Stimulated activated CD4-positive, alpha-beta T cell treated with anti-CD3 and anti-CD28 coated beads, Interleukin-12 subunit alpha, Interleukin-12 subunit beta, amount 100 ng/mL, for 48 hours (primary cell): ENCODE measurements at regions not wholly inside any gene's neighbourhood (a gene's known extent, or its start where the extent isn't known, plus 50 kb on each side); places are given as distances from the start of the nearest gene placed in this dataset.

Experiments used
- DNase-seq, 3 donors: peaks; one replicate each; pipeline ENCODE4 v3.0.0-alpha.2; 2020; ENCODE audit warnings: low read depth in 2 of 3, low spot score in 1 of 3

DNA sequence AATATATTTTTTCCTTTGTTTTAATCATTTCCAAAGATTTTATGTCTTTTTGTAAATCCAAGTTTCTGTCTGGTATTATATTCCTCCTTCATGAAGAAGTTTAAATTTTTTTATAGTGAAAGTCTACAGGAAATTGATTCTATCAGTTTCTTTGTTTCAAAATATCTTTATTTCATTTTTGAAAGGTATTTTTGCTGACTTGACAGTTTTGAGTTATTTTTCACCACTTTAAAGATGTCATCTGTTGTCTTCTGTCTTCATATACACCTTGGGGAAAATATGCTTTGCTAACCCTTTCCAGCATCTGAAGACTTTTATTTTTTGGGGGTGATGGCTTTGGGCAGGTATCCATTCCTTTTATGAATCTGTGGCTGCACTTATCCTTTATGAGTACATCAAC is 164.4 kb upstream of the EPHA5 start:
- DNase-seq: no peak

DNA sequence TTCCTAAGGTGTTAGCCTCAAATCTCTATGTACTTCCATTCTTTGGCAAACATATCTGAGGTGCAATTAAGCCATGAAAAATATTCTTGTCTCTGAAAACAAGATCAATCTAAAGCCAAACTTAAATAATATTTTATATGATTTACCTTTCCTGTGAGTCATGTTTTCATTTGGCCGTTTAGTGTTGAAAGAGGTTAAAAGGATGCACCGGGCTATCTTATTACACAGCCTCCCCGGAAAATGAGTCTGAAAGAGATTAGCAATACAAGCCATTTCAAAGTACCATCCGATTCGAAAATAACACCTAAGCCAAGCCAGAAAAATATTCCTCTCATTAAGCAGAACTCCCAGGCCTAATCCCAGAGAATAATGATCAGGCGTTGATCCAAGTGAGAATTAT is 161.5 kb upstream of the EPHA5 start:
- no peak for DNase-seq

DNA sequence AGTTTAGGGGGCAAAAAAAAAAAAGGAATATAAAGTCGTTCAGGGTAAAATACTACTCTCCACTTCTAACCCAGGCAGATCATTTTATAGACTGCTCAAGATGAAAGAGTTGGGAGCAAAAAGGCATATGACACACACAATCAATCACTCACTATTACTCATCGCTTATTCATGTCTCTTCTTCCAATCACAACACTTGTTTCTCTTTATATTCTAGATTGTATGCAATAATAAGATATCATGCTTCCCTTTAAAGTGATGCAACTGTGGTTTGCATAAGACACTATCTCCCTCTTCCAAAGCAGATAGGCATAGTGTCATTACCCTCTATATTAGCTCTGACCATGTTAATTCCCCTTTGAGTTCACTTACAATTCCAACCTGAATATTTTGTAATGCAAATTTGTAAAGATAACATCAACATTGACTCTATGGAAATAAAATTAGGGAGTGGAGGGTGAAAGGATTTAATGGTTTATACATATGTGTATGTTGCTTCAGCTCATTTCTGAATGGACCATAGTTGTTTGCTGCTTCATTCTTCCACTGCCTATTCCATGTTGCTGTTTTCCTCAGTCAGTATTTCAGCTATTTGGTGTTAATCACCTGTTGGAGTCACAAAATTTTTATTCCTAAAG is 154.9 kb upstream of the EPHA5 start:
- no peak for DNase-seq

DNA sequence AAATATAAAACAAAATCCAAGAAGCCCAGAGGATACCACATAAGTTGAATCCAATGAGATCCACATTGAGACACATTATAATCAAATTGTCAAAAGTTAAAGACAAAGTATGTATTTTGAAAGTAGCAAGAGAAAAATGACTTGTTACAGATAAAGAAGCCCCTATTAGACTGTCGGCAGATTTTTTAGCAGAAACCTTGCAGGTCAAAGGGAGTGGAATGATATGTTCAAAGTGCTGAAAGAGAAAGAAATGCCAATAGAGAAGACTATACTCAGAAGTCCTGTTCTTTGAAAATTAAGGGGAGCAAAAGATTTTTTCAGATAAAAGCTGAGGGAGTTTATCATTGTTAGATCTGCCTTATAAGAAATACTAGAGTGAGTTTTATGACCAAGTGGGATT is 148.9 kb upstream of the EPHA5 start:
- DNase-seq: no peak

DNA sequence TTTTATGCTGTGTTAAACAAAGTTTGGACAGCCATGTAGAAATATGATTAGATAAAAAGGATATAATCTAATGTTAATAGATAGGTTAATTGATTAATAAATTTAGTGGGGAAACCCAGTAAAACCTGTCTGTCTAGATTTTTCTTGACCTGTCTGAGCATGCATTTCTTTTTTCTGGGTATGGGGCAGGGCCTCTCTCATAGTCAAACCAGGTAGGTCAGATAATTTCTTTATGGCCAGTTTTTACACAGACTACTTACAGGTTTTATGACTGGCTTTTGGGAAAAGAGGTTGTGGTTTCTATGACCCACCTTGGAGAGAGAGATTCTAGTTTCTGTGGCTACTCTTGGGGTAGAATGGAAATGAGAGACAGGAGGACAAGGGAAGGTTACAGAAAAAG is 135.6 kb upstream of the EPHA5 start:
- DNase-seq: no peak

DNA sequence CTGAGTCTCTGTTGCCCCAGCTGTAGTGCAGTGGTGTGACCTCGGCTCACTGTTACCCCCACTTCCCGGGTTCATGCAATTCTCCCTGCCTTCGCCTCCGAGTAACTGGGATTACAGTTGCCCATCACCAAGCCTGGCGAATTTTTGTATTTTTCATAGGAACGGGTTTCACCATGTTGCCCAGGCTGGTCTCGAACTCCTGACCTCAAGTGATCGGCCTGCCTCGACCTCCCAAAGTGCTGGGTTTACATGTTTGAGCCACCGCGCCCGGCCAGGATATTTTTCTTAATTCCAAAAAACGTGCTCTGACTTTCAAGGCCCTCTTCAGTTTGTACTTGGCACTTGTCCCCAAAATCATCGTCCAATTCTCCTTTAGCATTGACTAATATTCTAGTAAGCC is 129.2 kb upstream of the EPHA5 start:
- DNase-seq: no peak

DNA sequence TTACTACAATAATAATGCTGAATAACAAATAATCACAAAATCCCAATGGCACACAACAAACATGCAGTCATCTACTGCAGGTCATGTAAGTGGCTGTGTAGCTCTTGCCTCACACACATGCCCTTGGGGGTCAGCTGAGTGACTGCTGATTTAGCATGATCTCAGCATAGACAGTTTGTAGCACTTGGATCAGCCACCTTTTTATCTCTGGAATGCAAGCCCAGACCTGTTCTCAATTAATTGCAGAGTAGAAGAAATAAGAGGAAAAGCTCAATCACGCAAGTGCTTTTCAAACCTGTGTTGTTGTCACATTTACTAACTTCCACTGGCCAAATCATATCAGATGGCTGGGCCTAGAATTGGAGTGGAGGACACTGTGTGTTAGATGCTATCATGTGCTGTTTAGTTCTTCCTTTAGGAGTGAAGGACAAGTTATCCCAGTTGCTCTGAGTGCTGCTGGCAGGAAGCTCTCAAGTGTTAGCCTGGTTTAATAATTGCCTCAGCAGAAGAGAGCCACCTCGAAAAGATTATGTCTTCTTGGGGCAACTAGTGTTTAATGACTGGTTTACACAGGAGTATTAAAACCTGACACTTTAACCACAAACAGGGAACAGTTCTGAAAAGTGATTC is 128.3 kb upstream of the EPHA5 start:
- no peak for DNase-seq

DNA sequence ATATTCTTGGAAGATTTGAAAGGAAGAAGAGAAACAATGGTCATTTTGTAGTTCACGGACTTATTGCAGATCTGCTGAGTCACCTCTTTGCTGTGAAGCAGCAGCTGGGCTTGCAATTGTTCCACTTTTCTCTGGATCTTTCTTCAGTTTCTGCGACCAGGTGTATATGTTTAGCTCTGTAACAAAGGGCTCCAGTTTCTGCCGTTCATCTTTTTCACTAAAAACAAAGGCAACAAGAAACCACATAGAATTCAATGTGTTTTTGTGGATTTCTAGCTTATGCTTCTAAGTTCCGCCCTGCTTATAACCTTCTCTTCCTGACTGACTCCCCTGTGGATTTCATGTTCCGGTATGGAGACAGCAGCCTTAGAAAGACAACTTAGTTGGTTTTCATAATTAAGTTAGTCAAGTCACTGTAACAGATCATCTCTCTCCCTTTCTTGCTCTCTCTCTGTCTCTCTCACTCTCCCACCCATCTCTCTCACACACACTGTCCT is 121.6 kb upstream of the EPHA5 start:
- no peak for DNase-seq

DNA sequence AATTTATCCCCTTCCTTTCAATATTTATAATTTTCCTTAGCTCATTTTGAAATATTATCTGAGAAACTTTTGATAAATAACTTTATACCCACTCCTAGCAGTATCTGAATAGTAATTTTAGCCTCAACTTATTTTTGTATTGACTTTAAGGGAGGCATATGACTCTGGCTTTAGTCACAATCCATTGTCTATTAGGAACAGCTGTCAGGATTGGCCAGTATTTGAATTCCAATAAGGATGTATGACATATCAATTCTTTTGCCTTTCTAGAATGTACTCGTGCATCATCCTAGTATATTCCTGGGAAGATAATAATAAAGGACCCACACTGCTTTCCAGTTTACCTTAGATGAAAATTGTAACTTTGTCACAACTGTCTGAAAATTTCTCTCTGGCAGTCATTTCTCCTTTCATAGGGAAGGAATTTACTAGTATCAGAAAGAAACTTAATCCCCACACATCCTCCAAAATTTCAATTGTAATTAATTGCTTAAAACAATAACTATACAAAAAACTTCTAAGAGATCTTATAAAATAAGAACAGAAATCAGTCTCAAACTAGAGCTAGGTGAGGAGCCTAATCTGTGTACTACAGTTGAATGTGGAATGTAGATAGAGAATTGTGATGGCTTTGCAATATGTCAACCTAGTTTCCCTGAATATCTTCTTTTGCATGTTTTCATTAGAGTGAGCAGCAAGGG is 121.0 kb upstream of the EPHA5 start:
- DNase-seq: no peak

DNA sequence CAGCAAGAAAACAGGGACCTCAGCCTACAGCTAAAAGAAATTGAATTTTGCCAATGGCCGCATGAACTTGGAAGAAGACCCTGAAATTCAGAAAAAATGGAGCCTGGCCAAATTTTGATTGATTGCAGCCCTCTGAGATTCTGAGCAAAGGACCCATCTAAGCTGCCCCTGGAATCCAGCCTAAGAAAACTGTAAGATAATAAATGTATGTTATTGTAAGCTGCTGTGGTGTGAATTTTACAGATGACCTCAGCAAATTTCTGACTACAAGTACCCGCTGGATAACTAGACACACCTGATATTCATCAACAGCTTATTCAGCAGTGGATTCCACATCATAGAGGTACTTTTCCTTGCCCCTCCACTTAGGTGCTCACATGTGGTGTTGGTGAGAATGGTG is 119.5 kb upstream of the EPHA5 start:
- no peak for DNase-seq

DNA sequence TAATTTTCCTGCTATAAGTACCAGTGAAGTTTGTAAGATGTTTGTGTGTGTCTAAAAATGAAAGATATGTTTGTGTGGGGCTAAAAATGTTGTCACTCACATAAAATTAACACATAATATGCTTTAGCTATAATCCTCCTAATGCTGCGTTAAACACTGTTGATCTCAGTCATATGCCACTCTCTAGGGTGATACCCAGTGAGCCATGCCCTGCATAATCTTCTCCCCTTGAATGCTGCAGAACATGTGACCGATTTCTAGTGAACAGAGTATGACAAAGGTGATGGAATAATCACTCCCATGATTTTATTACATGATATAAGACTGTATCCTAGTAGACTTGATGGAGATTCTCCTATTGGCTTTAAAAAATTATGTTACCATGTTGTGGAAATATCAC is 119.1 kb upstream of the EPHA5 start:
- no peak for DNase-seq

DNA sequence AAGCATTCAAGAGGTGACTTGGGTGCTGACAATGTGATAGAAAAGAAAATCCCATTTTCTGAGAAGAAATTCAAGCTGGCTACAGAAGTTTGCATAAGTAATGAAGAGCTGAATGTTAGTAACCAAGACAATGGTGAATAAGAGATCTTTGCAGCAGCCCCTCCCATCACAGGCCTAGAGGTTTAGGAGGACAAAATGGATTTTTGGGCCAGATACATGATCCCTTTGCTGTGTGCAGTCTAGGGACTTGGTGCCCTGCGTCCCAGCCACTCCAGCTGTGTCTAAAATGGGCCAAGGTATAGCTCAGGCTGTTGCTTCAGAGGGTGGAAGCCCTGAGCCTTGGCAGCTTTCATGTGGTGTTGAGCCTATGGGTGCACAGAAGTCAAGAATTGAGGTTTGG is 107.0 kb upstream of the EPHA5 start:
- DNase-seq: no peak

DNA sequence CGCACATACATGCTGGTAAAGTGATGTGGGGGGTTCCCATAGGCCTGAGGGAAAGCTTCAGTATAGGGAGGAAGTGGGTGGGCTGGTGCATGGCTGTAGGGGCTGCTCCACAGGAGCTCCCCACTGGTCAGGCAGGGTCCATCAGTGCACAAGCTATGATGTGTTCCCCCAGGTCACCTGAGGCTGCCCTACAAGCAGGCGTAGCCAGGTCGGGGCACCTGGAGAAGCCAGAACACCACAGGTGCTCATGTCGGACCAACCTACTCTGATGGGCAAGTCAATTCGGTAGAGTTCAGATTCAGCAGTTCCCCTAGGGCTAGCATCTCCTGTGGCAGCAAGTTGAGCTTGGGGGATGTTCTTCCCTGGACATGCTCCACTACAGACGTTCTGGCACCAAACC is 103.3 kb upstream of the EPHA5 start:
- no peak for DNase-seq

DNA sequence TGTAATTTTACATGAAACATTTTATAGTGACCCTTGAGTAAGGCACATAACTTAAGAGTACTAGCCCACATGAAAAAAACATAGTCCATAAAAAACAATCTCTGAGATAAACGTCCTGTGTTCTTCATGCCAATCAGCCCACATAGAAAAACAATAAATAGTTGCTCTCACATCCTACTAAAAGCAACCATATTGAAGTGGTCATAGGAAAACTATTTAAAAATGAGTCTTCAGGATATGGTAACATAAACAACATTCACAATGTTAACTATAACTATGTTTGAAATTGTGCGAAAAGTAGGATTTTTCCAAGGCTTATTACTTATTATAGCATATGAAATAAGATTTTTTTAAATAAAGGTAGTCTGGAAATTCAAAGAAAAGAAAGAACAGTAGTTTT is 77.1 kb upstream of the EPHA5 start:
- no peak for DNase-seq

DNA sequence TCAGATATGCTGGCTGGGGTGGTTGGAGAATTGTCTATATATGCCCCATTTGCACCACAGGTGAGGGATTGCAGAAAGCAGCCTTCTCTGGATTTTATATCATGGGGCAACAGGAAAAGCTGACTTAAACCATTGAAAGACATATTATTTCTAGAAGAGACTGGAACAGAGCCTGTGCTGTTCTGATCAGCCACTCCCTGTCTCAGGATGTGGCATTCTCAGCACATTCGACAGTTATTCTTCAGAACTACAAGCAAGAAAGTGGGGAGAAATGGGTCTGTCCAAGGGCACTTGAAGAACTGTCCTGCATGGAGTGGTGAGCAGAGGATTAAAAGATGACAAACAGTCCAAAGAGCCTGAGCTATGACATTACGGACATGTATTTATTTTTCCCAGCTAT is 67.8 kb upstream of the EPHA5 start:
- no peak for DNase-seq

DNA sequence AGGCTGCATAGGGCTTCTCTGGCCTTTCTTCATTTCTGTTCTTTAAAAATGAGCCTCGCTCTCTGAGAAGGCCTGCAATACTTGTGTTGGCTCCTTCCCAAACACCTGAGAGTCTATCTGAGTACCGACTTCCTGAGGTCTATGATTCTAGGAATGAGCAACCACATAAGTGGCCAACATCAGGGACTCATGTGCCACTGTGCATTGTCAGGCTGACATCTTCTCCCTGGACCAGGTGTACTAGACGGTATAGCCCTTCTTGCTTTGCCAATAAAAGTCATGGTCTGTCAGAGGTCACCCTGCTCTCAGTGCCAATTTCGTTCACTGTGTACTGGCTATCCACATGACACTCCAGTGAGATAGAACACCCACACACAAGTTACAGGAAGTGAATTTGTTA is 67.4 kb upstream of the EPHA5 start:
- DNase-seq: no peak

DNA sequence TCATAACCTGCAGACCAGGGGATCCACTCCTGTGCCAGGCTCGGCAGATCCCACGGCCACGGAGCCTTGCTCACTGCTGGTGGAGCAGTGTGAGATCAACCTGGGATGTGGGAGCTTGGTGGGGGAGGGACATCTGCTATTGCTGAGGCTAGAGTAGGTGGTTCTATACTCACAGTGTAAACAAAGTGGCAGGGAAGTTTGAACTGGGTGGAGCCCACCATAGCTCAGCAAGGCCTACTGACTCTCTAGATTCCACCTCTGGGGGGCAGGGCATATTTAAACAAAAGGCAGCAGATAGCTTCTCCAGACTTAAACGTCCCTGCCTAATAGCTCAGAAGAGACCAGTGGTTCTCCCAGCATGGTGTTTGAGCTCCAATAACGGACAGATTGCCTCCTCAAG is 54.7 kb upstream of the EPHA5 start:
- DNase-seq: no peak
